ENCODE measurements at regions not wholly inside any gene's neighbourhood (a gene's known extent, or its start where the extent isn't known, plus 50 kb on each side); places are given as distances from the start of the nearest gene placed in this dataset.

GRCh38 chr13:86710896-86711295 lies 911.7 kb upstream of the SLITRK6 start:
- Mint-ChIP-seq H3K27me3 (ENCODE audit: low read depth) (peaks cover 2% of the 10 kb centered on the region), H3K36me3 (ENCODE audit: low read depth) (no peaks in the 10 kb centered on the region), H3K4me1 (ENCODE audit: low read depth) (no peaks in the 10 kb centered on the region), H3K27ac (ENCODE audit: unreplicated experiment) (no peak overlapping the region), H3K4me3 (ENCODE audit: unreplicated experiment) (no peak overlapping the region), H3K9me3 (ENCODE audit: low read depth) (peaks cover 4% of the 10 kb centered on the region)
- no peak for TF ChIP-seq CTCF (IDR thresholded peaks at IDR 0.05)
- no peak for DNase-seq (ENCODE audit: low spot score)

- no peaks in the 10 kb centered on the region for H3K4me1 Mint-ChIP-seq (ENCODE audit: low read depth)
These were observed 915.3 kb upstream of the SLITRK6 start for GRCh38 chr13:86714495-86714894.

GRCh38 chr13:86725105-86725504 lies 925.9 kb upstream of the SLITRK6 start:
- Mint-ChIP-seq H3K4me3 (ENCODE audit: unreplicated experiment) (no peak overlapping the region), H3K27me3 (ENCODE audit: low read depth) (peaks cover 4% of the 10 kb centered on the region), H3K9me3 (ENCODE audit: low read depth) (peaks cover 3% of the 10 kb centered on the region), H3K27ac (ENCODE audit: unreplicated experiment) (no peak overlapping the region), H3K36me3 (ENCODE audit: low read depth) (no peaks in the 10 kb centered on the region), H3K4me1 (ENCODE audit: low read depth) (no peaks in the 10 kb centered on the region)
- DNase-seq (ENCODE audit: low spot score) = no peak
- no peak for TF ChIP-seq CTCF (IDR thresholded peaks at IDR 0.05)

More at GRCh38 chr13:86714495-86714894, 915.3 kb upstream of the SLITRK6 start:
- Mint-ChIP-seq H3K36me3 (ENCODE audit: low read depth) (no peaks in the 10 kb centered on the region), H3K27me3 (ENCODE audit: low read depth) (peaks cover 2% of the 10 kb centered on the region), H3K27ac (ENCODE audit: unreplicated experiment) (no peak overlapping the region), H3K4me3 (ENCODE audit: unreplicated experiment) (no peak overlapping the region), H3K9me3 (ENCODE audit: low read depth) (no peaks in the 10 kb centered on the region)
- DNase-seq (ENCODE audit: low spot score) = no peak
- TF ChIP-seq CTCF (IDR thresholded peaks at IDR 0.05) = no peak

- Mint-ChIP-seq H3K4me3 (ENCODE audit: unreplicated experiment) (no peak overlapping the region), H3K27me3 (ENCODE audit: low read depth) (peaks cover 4% of the 10 kb centered on the region), H3K27ac (ENCODE audit: unreplicated experiment) (no peak overlapping the region), H3K4me1 (ENCODE audit: low read depth) (no peaks in the 10 kb centered on the region), H3K9me3 (ENCODE audit: low read depth) (peaks cover 8% of the 10 kb centered on the region), H3K36me3 (ENCODE audit: low read depth) (no peaks in the 10 kb centered on the region)
- no peak for TF ChIP-seq CTCF (IDR thresholded peaks at IDR 0.05)
- no peak for DNase-seq (ENCODE audit: low spot score)
These were observed 930.0 kb upstream of the SLITRK6 start for GRCh38 chr13:86729206-86729605.

- H3K36me3 Mint-ChIP-seq (ENCODE audit: low read depth) = no peaks in the 10 kb centered on the region
- no peak overlapping the region for H3K4me3 Mint-ChIP-seq (ENCODE audit: unreplicated experiment)
- H3K9me3 Mint-ChIP-seq (ENCODE audit: low read depth) = peaks cover 16% of the 10 kb centered on the region
- no peak for TF ChIP-seq CTCF (IDR thresholded peaks at IDR 0.05)
- peaks cover 2% of the 10 kb centered on the region for H3K27me3 Mint-ChIP-seq (ENCODE audit: low read depth)
- DNase-seq (ENCODE audit: low spot score) = no peak
- H3K27ac Mint-ChIP-seq (ENCODE audit: unreplicated experiment) = no peak overlapping the region
- H3K4me1 Mint-ChIP-seq (ENCODE audit: low read depth) = no peaks in the 10 kb centered on the region
These were observed 932.8 kb upstream of the SLITRK6 start for GRCh38 chr13:86731987-86732386.

Measured in chondrocyte (in vitro differentiated cells).